ENCODE measurements at regions not wholly inside any gene's neighbourhood (a gene's known extent, or its start where the extent isn't known, plus 50 kb on each side); places are given as distances from the start of the nearest gene placed in this dataset.

- peak; percentile 8 for DNase-seq
Observed at GRCh38 chr2:128640166-128640844, 321.6 kb upstream of the HS6ST1 start.

GRCh38 chr2:128640845-128641360 lies 322.2 kb upstream of the HS6ST1 start:
- DNase-seq, result no peak

- peak; percentile 9 for DNase-seq
Observed at GRCh38 chr2:128641421-128642080, 322.9 kb upstream of the HS6ST1 start.

- no peak for DNase-seq
Observed at GRCh38 chr2:128642316-128642715, 323.6 kb upstream of the HS6ST1 start.

GRCh38 chr2:128642821-128643220 lies 324.2 kb upstream of the HS6ST1 start:
- DNase-seq, result no peak

- no peak for DNase-seq
Observed at GRCh38 chr2:128643221-128644065, 324.8 kb upstream of the HS6ST1 start.

GRCh38 chr2:128644156-128644555 lies 325.5 kb upstream of the HS6ST1 start:
- DNase-seq, result no peak

- no peak for DNase-seq
Observed at GRCh38 chr2:128644718-128645256, 326.1 kb upstream of the HS6ST1 start.

GRCh38 chr2:128645631-128646030 lies 327.0 kb upstream of the HS6ST1 start:
- no peak for DNase-seq

- DNase-seq, result peak; percentile 2
Observed at GRCh38 chr2:128646091-128646490, 327.4 kb upstream of the HS6ST1 start.

GRCh38 chr2:128646691-128647090 lies 328.0 kb upstream of the HS6ST1 start:
- DNase-seq, result peak; percentile 4

- no peak for DNase-seq
Observed at GRCh38 chr2:128651000-128651399, 332.3 kb upstream of the HS6ST1 start.

GRCh38 chr2:128654408-128654807 lies 335.7 kb upstream of the HS6ST1 start:
- DNase-seq, result no peak

GRCh38 chr2:128660836-128661235 lies 342.2 kb upstream of the HS6ST1 start:
- no peak for DNase-seq

GRCh38 chr2:128661311-128661710 lies 342.6 kb upstream of the HS6ST1 start:
- DNase-seq, result no peak

- DNase-seq, result no peak
Observed at GRCh38 chr2:128662051-128662471, 343.4 kb upstream of the HS6ST1 start.

- DNase-seq, result no peak
Observed at GRCh38 chr2:128663371-128664050, 344.8 kb upstream of the HS6ST1 start.

- no peak for DNase-seq
Observed at GRCh38 chr2:128664499-128664971, 345.9 kb upstream of the HS6ST1 start.

- no peak for DNase-seq
Observed at GRCh38 chr2:128665113-128665512, 346.4 kb upstream of the HS6ST1 start.

- no peak for DNase-seq
Observed at GRCh38 chr2:128666596-128666995, 347.9 kb upstream of the HS6ST1 start.

GRCh38 chr2:128667391-128667790 lies 348.7 kb upstream of the HS6ST1 start:
- DNase-seq, result no peak

- no peak for DNase-seq
Observed at GRCh38 chr2:128668946-128669345, 350.3 kb upstream of the HS6ST1 start.
